Fibroblast of skin of left quadriceps (primary cell): ENCODE measurements at regions not wholly inside any gene's neighbourhood (a gene's known extent, or its start where the extent isn't known, plus 50 kb on each side); places are given as distances from the start of the nearest gene placed in this dataset.
A peak's percentile ranks its signal among the peaks of the same experiment; 100 is the strongest.
"Not testable (repeated sequence)": the region's sequence is repeated elsewhere in the genome, so short reads cannot be mapped to it uniquely, and the experiment has no call there.

Experiments
- DNase-seq, 2 experiments: peaks; one replicate each; pipeline ENCODE4 v3.0.0-alpha.2; 2013; ENCODE audit warnings: low read depth in 2 of 2

GRCh38 chrX:142804085-142804484, 221.6 kb upstream of the SPANXN4 start:
- no peak for DNase-seq

GRCh38 chrX:142819461-142819860, 206.3 kb upstream of the SPANXN4 start:
- no peak for DNase-seq

DNA sequence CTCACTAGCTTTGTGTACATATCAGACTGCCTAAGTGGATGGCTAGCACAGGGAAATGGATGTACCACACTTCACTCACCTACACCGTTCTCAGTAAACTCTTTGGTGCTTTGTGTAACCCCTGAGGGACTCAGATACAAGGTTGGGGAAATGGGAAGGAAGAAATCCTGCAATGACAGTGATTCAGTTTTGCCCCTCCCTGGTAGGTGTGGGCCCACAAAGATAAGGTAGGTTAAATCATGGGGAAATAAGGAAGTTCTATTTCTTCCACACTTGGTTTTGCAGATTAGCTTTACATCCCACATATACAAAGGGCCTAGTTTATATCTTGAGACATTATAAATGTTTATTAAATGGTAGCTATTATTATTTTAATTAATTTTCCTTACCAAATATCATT, 197.6 kb upstream of the SPANXN4 start:
- no peak for DNase-seq

- peak; percentile 9 to 13 for DNase-seq
Measured at GRCh38 chrX:142831961-142832530, 193.7 kb upstream of the SPANXN4 start.

DNA sequence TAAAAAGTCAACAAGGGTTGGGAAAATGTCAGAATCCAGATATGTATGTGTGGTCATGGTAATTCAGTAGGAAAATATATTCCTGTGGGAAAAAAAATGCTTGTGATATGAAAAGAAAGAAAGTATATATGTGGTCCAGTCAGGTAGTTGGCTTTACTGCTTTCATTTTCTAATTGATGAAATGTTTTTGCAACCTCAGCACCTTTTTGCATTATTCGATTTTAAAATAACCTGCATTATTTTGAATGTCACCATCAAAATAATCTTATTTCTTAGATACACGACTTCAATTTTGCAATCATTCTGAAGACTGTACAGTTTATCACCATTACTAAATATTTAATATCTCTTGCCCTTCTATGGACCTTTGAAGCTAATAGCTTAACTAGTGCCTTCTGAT, 170.8 kb upstream of the SPANXN4 start:
- DNase-seq, result no peak

- DNase-seq, result no peak
Measured at GRCh38 chrX:142860944-142861343, 164.8 kb upstream of the SPANXN4 start.

GRCh38 chrX:142861557-142861956, 164.2 kb upstream of the SPANXN4 start:
- no peak for DNase-seq

- not testable (repeated sequence) for DNase-seq
Measured at GRCh38 chrX:142866247-142866646, 159.5 kb upstream of the SPANXN4 start.

DNA sequence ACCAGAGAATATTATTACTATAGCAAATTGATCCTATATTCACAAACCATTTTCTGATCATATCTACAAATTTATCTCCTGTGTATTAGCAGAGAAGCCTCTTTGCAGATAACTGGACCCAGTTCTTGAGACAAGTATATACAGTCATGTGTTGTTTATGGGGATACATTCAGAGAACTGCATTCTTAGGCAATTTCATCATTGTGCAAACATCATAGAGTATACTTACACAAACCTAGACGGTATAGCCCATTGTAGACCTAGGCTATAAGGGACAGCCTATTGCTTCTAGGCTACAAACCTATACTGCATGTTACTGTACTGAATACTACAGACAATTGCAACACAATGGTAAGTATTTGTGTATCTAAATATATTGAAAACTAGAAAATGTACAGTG, 152.5 kb upstream of the SPANXN4 start:
- DNase-seq, result no peak

DNA sequence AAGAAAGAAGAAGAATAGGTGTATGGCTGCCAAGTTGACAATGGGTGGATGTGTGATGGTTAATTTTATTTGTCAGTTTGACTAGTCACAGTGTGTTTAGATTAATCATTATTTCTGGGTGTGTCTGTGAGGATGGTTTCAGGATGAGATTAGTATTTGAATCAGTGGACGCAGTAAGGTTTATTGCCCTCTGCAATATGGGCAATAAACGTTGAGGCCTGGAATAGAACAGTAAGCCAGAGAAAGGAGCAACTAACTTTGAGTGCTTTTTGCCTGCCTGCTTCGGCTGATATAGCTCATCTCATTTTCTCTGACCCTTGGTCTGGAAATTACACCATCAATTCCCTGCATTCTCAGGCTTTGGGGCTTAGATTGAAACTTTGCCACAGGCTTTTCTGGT, 140.8 kb upstream of the SPANXN4 start:
- no peak for DNase-seq

- no peak for DNase-seq
Measured at GRCh38 chrX:142891046-142891445, 134.7 kb upstream of the SPANXN4 start.

- DNase-seq, result no peak
Measured at GRCh38 chrX:142898164-142898563, 127.6 kb upstream of the SPANXN4 start.

GRCh38 chrX:142923201-142923600, 102.5 kb upstream of the SPANXN4 start:
- no peak for DNase-seq

GRCh38 chrX:142938793-142939192, 86.9 kb upstream of the SPANXN4 start:
- DNase-seq, result no peak

DNA sequence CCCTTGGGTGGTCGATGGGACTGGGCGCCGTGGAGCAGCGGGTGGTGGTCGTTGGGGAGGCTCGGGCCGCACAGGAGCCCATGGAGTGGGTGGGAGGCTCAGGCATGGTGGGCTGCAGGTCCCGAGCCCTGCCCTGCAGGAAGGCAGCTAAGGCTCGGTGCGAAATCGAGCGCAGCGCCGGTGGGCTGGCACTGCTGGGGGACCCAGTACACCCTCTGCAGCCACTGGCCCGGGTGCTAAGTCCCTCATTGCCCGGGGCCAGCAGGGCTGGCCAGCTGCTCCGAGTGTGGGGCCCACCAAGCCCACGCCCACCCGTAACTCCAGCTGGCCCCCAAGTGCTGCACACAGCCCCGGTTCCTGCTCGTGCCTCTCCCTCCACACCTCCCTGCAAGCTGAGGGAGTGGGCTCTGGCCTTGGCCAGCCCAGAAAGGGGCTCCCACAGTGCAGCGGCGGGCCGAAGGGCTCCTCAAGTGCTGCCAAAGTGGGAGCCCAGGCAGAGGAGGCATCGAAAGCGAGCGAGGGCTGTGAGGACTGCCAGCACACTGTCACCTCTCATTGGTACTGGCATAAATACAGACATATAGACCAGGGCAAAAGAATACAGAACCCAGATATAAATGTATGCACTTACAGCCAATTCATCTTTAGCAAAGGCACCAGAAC, 53.5 kb upstream of the SPANXN4 start:
- DNase-seq, result not testable (repeated sequence)
